GM18858 (cell line): ENCODE measurements at regions not wholly inside any gene's neighbourhood (a gene's known extent, or its start where the extent isn't known, plus 50 kb on each side); places are given as distances from the start of the nearest gene placed in this dataset.
A peak's percentile ranks its signal among the peaks of the same experiment; 100 is the strongest.
"Not testable (repeated sequence)": the region's sequence is repeated elsewhere in the genome, so short reads cannot be mapped to it uniquely, and the experiment has no call there.

Experiments used
- ATAC-seq: cut with Tn5 transposase; IDR thresholded peaks from one replicate; pipeline ENCODE4 v1.9.1; 2021; ENCODE audit not compliant: unreplicated experiment

- ATAC-seq: no peak
Measured at GRCh38 chr5:45893309-45893708, 197.1 kb upstream of the HCN1 start.

- not testable (repeated sequence) for ATAC-seq
Measured at GRCh38 chr5:45890441-45891080, 194.4 kb upstream of the HCN1 start.

- no peak for ATAC-seq
Measured at GRCh38 chr5:45862763-45863162, 166.6 kb upstream of the HCN1 start.

- no peak for ATAC-seq
Measured at GRCh38 chr5:45847877-45848276, 151.7 kb upstream of the HCN1 start.

GRCh38 chr5:45826055-45826454 is 129.9 kb upstream of the HCN1 start:
- ATAC-seq: no peak

GRCh38 chr5:45800331-45800730 is 104.2 kb upstream of the HCN1 start:
- no peak for ATAC-seq

- peak; percentile 43 for ATAC-seq
Measured at GRCh38 chr5:45799388-45799787, 103.2 kb upstream of the HCN1 start.

- ATAC-seq: no peak
Measured at GRCh38 chr5:45796959-45797553, 100.9 kb upstream of the HCN1 start.

- no peak for ATAC-seq
Measured at GRCh38 chr5:45795458-45795857, 99.3 kb upstream of the HCN1 start.

- peak; percentile 93 for ATAC-seq
Measured at GRCh38 chr5:45793638-45794532, 97.7 kb upstream of the HCN1 start.

- no peak for ATAC-seq
Measured at GRCh38 chr5:45779874-45780671, 83.9 kb upstream of the HCN1 start.

GRCh38 chr5:45774528-45774927 is 78.3 kb upstream of the HCN1 start:
- ATAC-seq: peak; percentile 59

- no peak for ATAC-seq
Measured at GRCh38 chr5:45772402-45772801, 76.2 kb upstream of the HCN1 start.

- ATAC-seq: no peak
Measured at GRCh38 chr5:45765561-45765960, 69.4 kb upstream of the HCN1 start.

- ATAC-seq: no peak
Measured at GRCh38 chr5:45750574-45750973, 54.4 kb upstream of the HCN1 start.

- not testable (repeated sequence) for ATAC-seq
Measured at GRCh38 chr5:45748511-45748910, 52.3 kb upstream of the HCN1 start.
